OCI-LY3 (cell line): ENCODE measurements at regions not wholly inside any gene's neighbourhood (a gene's known extent, or its start where the extent isn't known, plus 50 kb on each side); places are given as distances from the start of the nearest gene placed in this dataset.

Experiments
- H2AFZ ChIP-seq: fragments of 200-600, 300-600 bp; shearing (Covaris generic); 2 replicates; pipeline ENCODE4 v1.6.0; 2014; ENCODE audit warnings: antibody characterized with exemption, low read depth, low read length
- H3K27ac ChIP-seq: fragments of 200-600, 300-600 bp; sonication (generic); 2 replicates; pipeline ENCODE4 v1.5.1; 2014; ENCODE audit warnings: mild to moderate bottlenecking, low read length, moderate library complexity, mixed read lengths
- H3K27me3 ChIP-seq: fragments of 200-600, 300-600 bp; sonication (generic); 2 replicates; pipeline ENCODE4 v1.6.1; 2014; ENCODE audit warnings: low read depth, low read length, mixed read lengths
- H3K36me3 ChIP-seq: fragments of 200-600, 300-600 bp; sonication (generic); replicated peaks from 2 replicates; pipeline ENCODE3; 2014; ENCODE audit warnings: low read depth, low read length, mixed read lengths
- H3K4me1 ChIP-seq: fragments of 300-600, 200-600 bp; sonication (generic); 2 replicates; pipeline ENCODE4 v1.6.1; 2014; ENCODE audit warnings: low read length, mixed read lengths
- H3K4me2 ChIP-seq: fragments of 200-600, 300-600 bp; sonication (generic); 2 replicates; pipeline ENCODE4 v1.6.1; 2014; ENCODE audit warnings: low read length, mixed read lengths
- H3K4me3 ChIP-seq: fragments of 300-600, 200-600 bp; sonication (generic); 2 replicates; pipeline ENCODE4 v1.5.1; 2014; ENCODE audit warnings: antibody characterized with exemption, mild to moderate bottlenecking, low read length, moderate library complexity
- H3K79me2 ChIP-seq: fragments of 300-600, 200-600 bp; shearing (Covaris generic); 2 replicates; pipeline ENCODE4 v1.6.1; 2014; ENCODE audit warnings: mild to moderate bottlenecking, low read length, mixed read lengths
- H3K9ac ChIP-seq: fragments of 300-600, 200-600 bp; shearing (Covaris generic); 2 replicates; pipeline ENCODE4 v1.6.0; 2014; ENCODE audit warnings: mild to moderate bottlenecking, low read length, moderate library complexity
- H3K9me3 ChIP-seq: fragments of 200-600, 300-600 bp; shearing (Covaris generic); 2 replicates; pipeline ENCODE4 v1.6.1; 2014; ENCODE audit warnings: low read length, mixed read lengths; ENCODE audit not compliant: insufficient read depth
- H4K20me1 ChIP-seq: fragments of 200-600, 300-600 bp; sonication (generic); 2 replicates; pipeline ENCODE4 v1.6.1; 2016; ENCODE audit warnings: low read length, mixed read lengths; ENCODE audit not compliant: insufficient read depth
- CTCF ChIP-seq: fragments of 200-600, 300-600 bp; sonication (generic); IDR thresholded peaks from 2 replicates; pipeline ENCODE4 v1.5.1; 2014; ENCODE audit warnings: antibody characterized with exemption, low read length, low read depth
- EZH2phosphoT487 ChIP-seq: fragments of 200-600 bp; shearing (Covaris generic); IDR thresholded peaks from 2 replicates; pipeline ENCODE4 v1.6.1; 2018; ENCODE audit warnings: antibody characterized with exemption, mixed run types, low read depth

- no peak overlapping the region for H3K27ac ChIP-seq
- H3K9ac ChIP-seq = no peak overlapping the region
- no peak overlapping the region for H2AFZ ChIP-seq
- H3K36me3 ChIP-seq = no peaks in the 10 kb centered on the region
- H3K27me3 ChIP-seq = peaks cover 8% of the 10 kb centered on the region
- no peaks in the 10 kb centered on the region for H3K4me1 ChIP-seq
- H3K9me3 ChIP-seq = peaks cover 5% of the 10 kb centered on the region
- H3K4me3 ChIP-seq = no peak overlapping the region
- no peaks in the 10 kb centered on the region for H4K20me1 ChIP-seq
- H3K4me2 ChIP-seq = no peak overlapping the region
- no peaks in the 10 kb centered on the region for H3K79me2 ChIP-seq
- TF ChIP-seq EZH2phosphoT487 (no peak), CTCF (no peak)
Observed at GRCh38 chr19:33898062-33898677, 101.5 kb downstream of the KCTD15 start.

DNA sequence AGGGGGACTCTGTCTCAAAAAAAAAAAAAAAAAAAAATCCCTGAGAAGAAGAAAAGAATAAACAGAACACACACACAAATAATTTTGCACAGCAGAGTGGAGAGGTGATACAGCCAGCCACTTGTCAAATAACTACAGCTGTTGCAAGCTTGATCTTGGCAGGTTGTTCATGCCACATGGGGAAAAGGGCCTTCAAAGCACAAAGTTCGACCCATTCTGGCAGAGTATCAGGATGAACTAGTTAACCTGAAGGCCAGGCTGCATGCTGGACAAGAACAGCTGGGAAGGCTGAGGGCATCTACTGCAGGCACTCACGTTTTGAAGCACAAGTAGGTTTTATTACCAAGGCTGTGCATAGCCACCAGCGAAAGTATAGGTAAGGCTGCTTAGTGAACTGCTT, 104.1 kb downstream of the KCTD15 start:
- Histone ChIP-seq H3K27me3 (0 out of 2 replicates have a peak, but pooled peaks cover 7% of the 10 kb centered on the region), H3K27ac (no peak overlapping the region), H3K79me2 (no peaks in the 10 kb centered on the region), H3K4me2 (no peak overlapping the region), H3K4me1 (no peaks in the 10 kb centered on the region), H4K20me1 (no peaks in the 10 kb centered on the region), H3K36me3 (no peaks in the 10 kb centered on the region), H3K4me3 (no peak overlapping the region), H2AFZ (no peak overlapping the region), H3K9ac (no peak overlapping the region), H3K9me3 (peaks cover 5% of the 10 kb centered on the region)
- TF ChIP-seq CTCF (no peak), EZH2phosphoT487 (no peak)

DNA sequence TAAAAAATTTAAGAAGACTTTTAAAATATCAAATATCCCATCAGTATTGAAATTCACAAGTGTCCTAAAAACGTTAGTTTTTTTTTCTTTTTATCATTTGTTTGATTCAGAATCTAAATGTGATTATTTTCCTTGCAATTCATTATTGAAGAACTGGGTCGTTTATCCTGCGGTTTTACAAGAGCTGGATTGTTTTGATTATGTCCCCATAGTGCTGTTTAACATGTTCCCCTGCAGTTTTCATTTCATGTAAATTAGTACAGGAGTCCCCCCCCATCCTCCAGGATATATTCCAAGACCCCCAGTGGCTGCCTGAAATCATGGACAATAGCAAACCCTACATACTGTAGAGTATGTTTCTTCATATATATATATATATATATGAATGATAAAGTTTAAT, 105.7 kb downstream of the KCTD15 start:
- Histone ChIP-seq H3K27me3 (0 out of 2 replicates have a peak, but pooled peaks cover 7% of the 10 kb centered on the region), H3K27ac (no peak overlapping the region), H3K4me1 (peaks cover 3% of the 10 kb centered on the region; the same call in 1 of the 2 replicates), H4K20me1 (no peaks in the 10 kb centered on the region), H3K4me2 (no peak overlapping the region), H2AFZ (no peak overlapping the region), H3K36me3 (no peaks in the 10 kb centered on the region), H3K4me3 (no peak overlapping the region), H3K79me2 (no peaks in the 10 kb centered on the region), H3K9me3 (peaks cover 5% of the 10 kb centered on the region), H3K9ac (no peak overlapping the region)
- TF ChIP-seq CTCF (no peak), EZH2phosphoT487 (no peak)

DNA sequence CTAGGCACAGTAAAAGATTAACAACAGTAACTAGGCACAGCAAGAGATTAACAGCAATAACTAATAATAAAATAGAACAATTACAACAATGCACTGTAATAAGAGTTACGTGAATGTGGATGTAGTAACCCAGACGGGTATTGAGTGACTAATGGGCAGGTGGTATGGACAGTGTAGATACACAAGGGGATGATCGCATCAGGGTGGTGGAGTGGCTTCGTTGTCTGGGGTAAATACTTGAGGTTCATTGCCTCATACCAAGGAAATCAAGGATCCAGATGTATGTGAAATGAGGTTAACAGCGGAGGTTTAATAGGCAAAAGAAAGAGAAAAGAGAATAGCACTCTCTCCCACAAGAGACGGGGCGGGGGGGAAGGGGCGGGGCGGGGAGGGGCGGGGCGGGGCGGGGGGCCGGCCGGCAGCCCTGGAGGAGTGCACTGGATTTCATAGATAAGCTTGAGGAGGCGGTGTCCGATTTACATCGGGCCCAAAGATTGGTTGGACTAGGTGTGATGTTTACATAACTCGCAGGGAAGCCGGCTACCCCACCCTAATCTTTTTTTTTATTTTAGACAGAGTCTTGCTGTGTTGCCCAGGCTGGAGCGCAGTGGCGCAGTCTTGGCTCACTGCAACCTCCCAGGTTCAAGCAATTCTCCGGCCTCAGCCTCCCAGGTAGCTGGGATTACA, 106.3 kb downstream of the KCTD15 start:
- no peak overlapping the region for H3K9ac ChIP-seq
- no peak overlapping the region for H3K4me3 ChIP-seq
- H3K27ac ChIP-seq = no peak overlapping the region
- H2AFZ ChIP-seq = no peak overlapping the region
- no peak overlapping the region for H3K4me2 ChIP-seq
- no peaks in the 10 kb centered on the region for H3K79me2 ChIP-seq
- H3K27me3 ChIP-seq = peaks cover 11% of the 10 kb centered on the region; the same call in 1 of the 2 replicates
- H3K36me3 ChIP-seq = no peaks in the 10 kb centered on the region
- H3K4me1 ChIP-seq = peaks cover 3% of the 10 kb centered on the region; the same call in 1 of the 2 replicates
- TF ChIP-seq EZH2phosphoT487 = no peak
- no peak for TF ChIP-seq CTCF
- no peaks in the 10 kb centered on the region for H4K20me1 ChIP-seq
- peaks cover 4% of the 10 kb centered on the region for H3K9me3 ChIP-seq
